HG03354 (cell line): ENCODE measurements at regions not wholly inside any gene's neighbourhood (a gene's known extent, or its start where the extent isn't known, plus 50 kb on each side); places are given as distances from the start of the nearest gene placed in this dataset.

Experiments
- ATAC-seq: cut with Tn5 transposase; IDR thresholded peaks from one replicate; pipeline ENCODE4 v1.9.1; 2021; ENCODE audit warnings: mild to moderate bottlenecking; ENCODE audit not compliant: unreplicated experiment, poor library complexity, severe bottlenecking

GRCh38 chr7:46786995-46787394 is 794.9 kb downstream of the TNS3 start:
- ATAC-seq = no peak

- no peak for ATAC-seq
Measured at GRCh38 chr7:46786221-46786954, 795.5 kb downstream of the TNS3 start.

- ATAC-seq = no peak
Measured at GRCh38 chr7:46784732-46785131, 797.2 kb downstream of the TNS3 start.

- ATAC-seq = no peak
Measured at GRCh38 chr7:46781901-46782439, 799.9 kb downstream of the TNS3 start.

- no peak for ATAC-seq
Measured at GRCh38 chr7:46776790-46777189, 805.1 kb downstream of the TNS3 start.

- ATAC-seq = no peak
Measured at GRCh38 chr7:46775776-46776175, 806.1 kb downstream of the TNS3 start.

GRCh38 chr7:46775020-46775419 is 806.9 kb downstream of the TNS3 start:
- no peak for ATAC-seq

GRCh38 chr7:46774515-46774914 is 807.4 kb downstream of the TNS3 start:
- ATAC-seq = no peak

- no peak for ATAC-seq
Measured at GRCh38 chr7:46772776-46773175, 809.1 kb downstream of the TNS3 start.

- no peak for ATAC-seq
Measured at GRCh38 chr7:46767071-46767470, 814.8 kb downstream of the TNS3 start.

GRCh38 chr7:46764100-46764936 is 817.6 kb downstream of the TNS3 start:
- peak; percentile 75 for ATAC-seq

- ATAC-seq = no peak
Measured at GRCh38 chr7:46763344-46763743, 818.6 kb downstream of the TNS3 start.

- no peak for ATAC-seq
Measured at GRCh38 chr7:46759711-46760480, 822.0 kb downstream of the TNS3 start.

GRCh38 chr7:46756996-46757395 is 824.9 kb downstream of the TNS3 start:
- ATAC-seq = no peak

- no peak for ATAC-seq
Measured at GRCh38 chr7:46756256-46756655, 825.7 kb downstream of the TNS3 start.

GRCh38 chr7:46755120-46756034 is 826.5 kb downstream of the TNS3 start:
- ATAC-seq = no peak

- ATAC-seq = no peak
Measured at GRCh38 chr7:46754140-46754720, 827.7 kb downstream of the TNS3 start.

- ATAC-seq = no peak
Measured at GRCh38 chr7:46753662-46754061, 828.2 kb downstream of the TNS3 start.

- peak; percentile 50 for ATAC-seq
Measured at GRCh38 chr7:46752881-46753366, 829.0 kb downstream of the TNS3 start.
